H1 (cell line): ENCODE measurements at regions not wholly inside any gene's neighbourhood (a gene's known extent, or its start where the extent isn't known, plus 50 kb on each side); places are given as distances from the start of the nearest gene placed in this dataset.

ENCODE experiments used
- ATF3 ChIP-seq: IDR thresholded peaks from 2 replicates; pipeline ENCODE4 v1.6.1; 2011; ENCODE audit warnings: low read depth, mild to moderate bottlenecking, low read length; ENCODE audit not compliant: insufficient read depth
- EZH2 ChIP-seq: fragments of 200-600 bp; sonication (generic); IDR thresholded peaks from 2 replicates; pipeline ENCODE4 v1.7.1; 2012; ENCODE audit warnings: low read depth, mild to moderate bottlenecking, moderate library complexity, low read length, inconsistent platforms; ENCODE audit not compliant: severe bottlenecking
- SIN3A ChIP-seq, 2 experiments: IDR thresholded peaks in 1 of 2; conservative IDR thresholded peaks in 1 of 2; 2 replicates each; pipeline ENCODE4 v1.6.1; 2011 to 2012; ENCODE audit warnings: low read length in 2 of 2, improper control_type of control experiment in 1 of 2, low read depth in 1 of 2, mild to moderate bottlenecking in 1 of 2
- TF ChIP-seq, protein P1 (sequence below), 3 experiments: IDR thresholded peaks; 1 replicate in 2 of 3; 2 replicates in 1 of 3; pipeline versions ENCODE4 v1.5.1 to v1.6.1; 2011; ENCODE audit warnings: low read length in 3 of 3, mild to moderate bottlenecking in 3 of 3, inconsistent platforms in 2 of 3, low read depth in 1 of 3, moderate library complexity in 1 of 3; ENCODE audit not compliant: insufficient read depth in 1 of 3; ENCODE audit errors: control extremely low read depth in 1 of 3

- TF ChIP-seq, protein P1, sequence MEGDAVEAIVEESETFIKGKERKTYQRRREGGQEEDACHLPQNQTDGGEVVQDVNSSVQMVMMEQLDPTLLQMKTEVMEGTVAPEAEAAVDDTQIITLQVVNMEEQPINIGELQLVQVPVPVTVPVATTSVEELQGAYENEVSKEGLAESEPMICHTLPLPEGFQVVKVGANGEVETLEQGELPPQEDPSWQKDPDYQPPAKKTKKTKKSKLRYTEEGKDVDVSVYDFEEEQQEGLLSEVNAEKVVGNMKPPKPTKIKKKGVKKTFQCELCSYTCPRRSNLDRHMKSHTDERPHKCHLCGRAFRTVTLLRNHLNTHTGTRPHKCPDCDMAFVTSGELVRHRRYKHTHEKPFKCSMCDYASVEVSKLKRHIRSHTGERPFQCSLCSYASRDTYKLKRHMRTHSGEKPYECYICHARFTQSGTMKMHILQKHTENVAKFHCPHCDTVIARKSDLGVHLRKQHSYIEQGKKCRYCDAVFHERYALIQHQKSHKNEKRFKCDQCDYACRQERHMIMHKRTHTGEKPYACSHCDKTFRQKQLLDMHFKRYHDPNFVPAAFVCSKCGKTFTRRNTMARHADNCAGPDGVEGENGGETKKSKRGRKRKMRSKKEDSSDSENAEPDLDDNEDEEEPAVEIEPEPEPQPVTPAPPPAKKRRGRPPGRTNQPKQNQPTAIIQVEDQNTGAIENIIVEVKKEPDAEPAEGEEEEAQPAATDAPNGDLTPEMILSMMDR (IDR thresholded peaks at IDR 0.05; ENCODE audit: control extremely low read depth in 1 of 3, insufficient read depth in 1 of 3, low read depth in 1 of 3, low read length in 3 of 3), result no peak
- TF ChIP-seq EZH2, result no peak
- no peak for TF ChIP-seq SIN3A (conservative IDR thresholded peaks at IDR 0.05 in 1 of 2, IDR thresholded peaks at IDR 0.05 in 1 of 2; ENCODE audit: low read depth in 1 of 2, low read length in 2 of 2)
- no peak for TF ChIP-seq ATF3
Measured at GRCh38 chr1:106899644-106900043, 156.8 kb upstream of the PRMT6 start.
